22Rv1 (cell line): ENCODE measurements at regions not wholly inside any gene's neighbourhood (a gene's known extent, or its start where the extent isn't known, plus 50 kb on each side); places are given as distances from the start of the nearest gene placed in this dataset.

Experiments used
- ZFX ChIP-seq: fragments of 450-650 bp; IDR thresholded peaks from 2 replicates; pipeline ENCODE4 v1.6.1; 2017; ENCODE audit warnings: antibody characterized with exemption, borderline replicate concordance
- TF ChIP-seq, protein P1 (sequence below): fragments of 450-650 bp; IDR thresholded peaks from 2 replicates; pipeline ENCODE4 v1.5.1; 2017; ENCODE audit warnings: mild to moderate bottlenecking

DNA sequence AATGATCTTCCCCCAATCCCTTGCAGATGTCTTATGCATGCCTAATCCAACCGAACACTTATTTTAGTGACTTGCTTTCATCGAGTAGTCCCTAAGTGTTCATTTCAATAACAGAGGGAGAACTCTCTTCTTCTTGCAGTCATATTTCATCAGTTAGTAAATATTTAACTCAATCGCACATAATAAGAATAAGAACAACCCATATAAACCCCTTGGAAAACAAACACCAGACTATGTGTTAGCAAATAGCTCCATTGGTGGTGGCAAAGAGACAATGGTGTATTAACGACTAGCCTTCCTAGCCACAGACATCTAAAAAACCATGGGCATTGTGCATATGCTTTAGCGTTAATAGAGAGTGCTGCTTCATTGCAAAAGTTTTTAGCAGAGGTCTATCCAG is 725.8 kb downstream of the BCL11A start:
- TF ChIP-seq, protein P1, sequence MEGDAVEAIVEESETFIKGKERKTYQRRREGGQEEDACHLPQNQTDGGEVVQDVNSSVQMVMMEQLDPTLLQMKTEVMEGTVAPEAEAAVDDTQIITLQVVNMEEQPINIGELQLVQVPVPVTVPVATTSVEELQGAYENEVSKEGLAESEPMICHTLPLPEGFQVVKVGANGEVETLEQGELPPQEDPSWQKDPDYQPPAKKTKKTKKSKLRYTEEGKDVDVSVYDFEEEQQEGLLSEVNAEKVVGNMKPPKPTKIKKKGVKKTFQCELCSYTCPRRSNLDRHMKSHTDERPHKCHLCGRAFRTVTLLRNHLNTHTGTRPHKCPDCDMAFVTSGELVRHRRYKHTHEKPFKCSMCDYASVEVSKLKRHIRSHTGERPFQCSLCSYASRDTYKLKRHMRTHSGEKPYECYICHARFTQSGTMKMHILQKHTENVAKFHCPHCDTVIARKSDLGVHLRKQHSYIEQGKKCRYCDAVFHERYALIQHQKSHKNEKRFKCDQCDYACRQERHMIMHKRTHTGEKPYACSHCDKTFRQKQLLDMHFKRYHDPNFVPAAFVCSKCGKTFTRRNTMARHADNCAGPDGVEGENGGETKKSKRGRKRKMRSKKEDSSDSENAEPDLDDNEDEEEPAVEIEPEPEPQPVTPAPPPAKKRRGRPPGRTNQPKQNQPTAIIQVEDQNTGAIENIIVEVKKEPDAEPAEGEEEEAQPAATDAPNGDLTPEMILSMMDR = no peak
- TF ChIP-seq ZFX = no peak
